Muscle of leg (tissue), 3 donors: ENCODE measurements at regions not wholly inside any gene's neighbourhood (a gene's known extent, or its start where the extent isn't known, plus 50 kb on each side); places are given as distances from the start of the nearest gene placed in this dataset.

ENCODE experiments used
- DNase-seq: peaks from one replicate; pipeline ENCODE4 v3.0.0; 2013
- H3K27ac ChIP-seq: one replicate; pipeline ENCODE4 v1.5.1; 2013; ENCODE audit warnings: mild to moderate bottlenecking, low read length, control low read depth
- H3K27me3 ChIP-seq: one replicate; pipeline ENCODE4 v1.6.1; 2013; ENCODE audit warnings: low read length; ENCODE audit not compliant: control insufficient read depth, insufficient read depth
- H3K36me3 ChIP-seq: one replicate; pipeline ENCODE4 v1.6.1; 2013; ENCODE audit warnings: low read length; ENCODE audit not compliant: control insufficient read depth, insufficient read depth
- H3K4me1 ChIP-seq: one replicate; pipeline ENCODE4 v1.6.1; 2013; ENCODE audit warnings: low read length; ENCODE audit not compliant: control insufficient read depth, insufficient read depth
- H3K4me3 ChIP-seq: one replicate; pipeline ENCODE4 v1.5.1; 2013; ENCODE audit warnings: low read length, control low read depth
- H3K9me3 ChIP-seq: replicated peaks from 2 replicates; pipeline ENCODE4 v1.6.1; 2013; ENCODE audit warnings: low read depth, low read length; ENCODE audit not compliant: control insufficient read depth
- WGBS: methylation state at CpG from one replicate; pipeline ENCODE4 v1.1.5; 2013; ENCODE audit warnings: missing lambda C conversion rate; ENCODE audit not compliant: insufficient coverage; 5-methylcytosine and 5-hydroxymethylcytosine counted together

DNA sequence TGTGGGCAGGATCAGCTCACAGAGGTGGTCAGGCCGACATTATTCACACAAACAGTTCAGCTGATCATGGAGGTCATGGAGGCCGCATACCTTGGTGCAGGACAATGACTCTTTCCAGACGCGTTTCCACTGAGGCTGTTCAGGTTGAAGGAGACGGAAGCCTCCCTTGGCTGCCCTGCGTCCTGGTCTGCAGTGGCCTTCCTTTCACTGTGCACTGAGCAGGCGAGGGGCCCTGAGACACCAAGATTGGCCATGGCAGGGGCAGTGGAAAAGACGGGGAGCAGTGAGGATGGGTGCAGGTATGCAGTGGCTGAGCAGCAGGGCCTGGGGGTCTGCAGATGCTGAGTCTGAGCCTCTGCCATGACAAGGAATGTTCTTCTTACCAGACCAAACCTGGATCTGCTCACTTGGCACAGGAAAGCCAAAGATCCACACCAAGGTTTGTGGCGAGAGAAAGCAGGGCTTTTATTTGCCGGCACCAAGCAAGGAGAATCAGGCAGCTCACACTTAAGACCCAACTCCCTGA, 263.3 kb downstream of the GLRX3 start:
- peaks cover 7% of the 10 kb centered on the region for H3K27me3 ChIP-seq
- 74% methylated on average over 7 of the region's 10 CpGs for WGBS
- no peak overlapping the region for H3K27ac ChIP-seq
- peaks cover 2% of the 10 kb centered on the region for H3K9me3 ChIP-seq
- no peaks in the 10 kb centered on the region for H3K36me3 ChIP-seq
- no peak overlapping the region for H3K4me3 ChIP-seq
- no peaks in the 10 kb centered on the region for H3K4me1 ChIP-seq
- DNase-seq, result no peak

- Histone ChIP-seq H3K4me3 (no peak overlapping the region), H3K27me3 (peaks cover 10% of the 10 kb centered on the region), H3K27ac (no peak overlapping the region), H3K9me3 (no peaks in the 10 kb centered on the region), H3K4me1 (no peaks in the 10 kb centered on the region), H3K36me3 (no peaks in the 10 kb centered on the region)
- 100% methylated on average over 2 of the region's 5 CpGs for WGBS
- DNase-seq, result no peak
These were observed 264.7 kb downstream of the GLRX3 start for GRCh38 chr10:130400890-130401289.

- DNase-seq, result no peak
- Histone ChIP-seq H3K4me1 (no peaks in the 10 kb centered on the region), H3K27me3 (peaks cover 12% of the 10 kb centered on the region), H3K36me3 (no peaks in the 10 kb centered on the region), H3K4me3 (no peak overlapping the region), H3K9me3 (no peaks in the 10 kb centered on the region), H3K27ac (no peak overlapping the region)
- WGBS, result 85% methylated on average over 12 of the region's 16 CpGs
These were observed 265.9 kb downstream of the GLRX3 start for GRCh38 chr10:130401860-130402765.

DNA sequence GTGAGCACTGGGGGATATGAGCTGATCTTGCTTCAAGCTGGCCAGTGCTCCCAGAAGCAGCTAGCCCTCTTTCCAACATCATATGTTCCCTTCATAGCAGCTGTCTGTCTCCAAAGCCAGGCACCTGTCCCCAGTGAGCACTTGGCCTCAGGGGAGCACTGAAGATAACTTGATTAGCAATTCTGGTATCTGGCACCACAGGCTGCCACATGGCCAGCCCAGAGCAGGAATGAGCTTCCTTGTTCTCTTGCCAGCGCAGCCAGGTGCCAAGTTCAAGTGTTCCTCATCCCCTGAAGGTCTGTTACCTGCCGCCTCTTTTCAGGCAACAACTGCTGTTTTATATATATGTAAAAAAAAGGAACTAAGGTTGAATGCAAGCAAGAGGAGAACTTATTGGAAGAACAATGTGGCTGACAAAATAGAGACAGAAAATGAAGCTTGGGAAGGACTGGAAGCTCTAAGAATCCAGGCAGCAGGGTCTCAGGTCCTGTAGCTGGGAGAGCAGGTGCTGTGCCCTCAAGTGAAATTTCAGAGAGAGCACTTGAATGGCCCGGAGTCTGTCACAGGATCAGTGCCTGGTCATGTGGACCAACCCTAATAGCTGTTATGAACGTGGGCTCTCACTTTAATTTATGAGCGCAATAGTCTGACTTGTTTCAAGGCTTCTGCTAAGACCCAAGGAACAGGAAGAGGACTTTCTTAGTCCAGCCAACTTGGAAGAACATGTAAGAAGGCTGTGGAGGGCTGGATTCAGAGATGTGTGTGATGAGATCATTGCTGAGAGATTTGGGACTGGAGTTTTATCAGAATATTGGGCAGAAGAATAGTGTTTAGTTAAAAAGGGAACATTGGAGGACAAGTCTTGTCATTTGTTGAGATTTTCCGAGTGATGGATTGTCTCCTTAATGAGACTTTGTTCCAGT, 267.2 kb downstream of the GLRX3 start:
- H3K4me1 ChIP-seq, result no peaks in the 10 kb centered on the region
- H3K4me3 ChIP-seq, result no peak overlapping the region
- peaks cover 12% of the 10 kb centered on the region for H3K27me3 ChIP-seq
- no peaks in the 10 kb centered on the region for H3K36me3 ChIP-seq
- no peak overlapping the region for H3K27ac ChIP-seq
- peak; percentile 32 for DNase-seq
- no peaks in the 10 kb centered on the region for H3K9me3 ChIP-seq
- 49% methylated on average over 5 of the region's 6 CpGs for WGBS

- H3K27ac ChIP-seq, result no peak overlapping the region
- DNase-seq, result no peak
These were observed 268.4 kb downstream of the GLRX3 start for GRCh38 chr10:130404476-130405055.

GRCh38 chr10:130407052-130407451, 270.9 kb downstream of the GLRX3 start:
- H3K36me3 ChIP-seq, result no peaks in the 10 kb centered on the region
- H3K27me3 ChIP-seq, result peaks cover 21% of the 10 kb centered on the region
- no peaks in the 10 kb centered on the region for H3K4me1 ChIP-seq
- WGBS, result no CpG with 5 or more reads among the region's 4 CpGs
- no peak overlapping the region for H3K4me3 ChIP-seq
- no peak for DNase-seq
- no peaks in the 10 kb centered on the region for H3K9me3 ChIP-seq
- H3K27ac ChIP-seq, result no peak overlapping the region

More at GRCh38 chr10:130404476-130405055, 268.4 kb downstream of the GLRX3 start:
- Histone ChIP-seq H3K27me3 (peaks cover 12% of the 10 kb centered on the region), H3K4me1 (no peaks in the 10 kb centered on the region), H3K36me3 (no peaks in the 10 kb centered on the region), H3K4me3 (no peak overlapping the region), H3K9me3 (no peaks in the 10 kb centered on the region)
- WGBS, result 31% methylated on average over 2 of the region's 5 CpGs

GRCh38 chr10:130409331-130409730, 273.1 kb downstream of the GLRX3 start:
- H3K27me3 ChIP-seq, result peaks cover 14% of the 10 kb centered on the region
- no peak overlapping the region for H3K4me3 ChIP-seq
- DNase-seq, result no peak
- H3K36me3 ChIP-seq, result no peaks in the 10 kb centered on the region
- H3K9me3 ChIP-seq, result no peaks in the 10 kb centered on the region
- no peaks in the 10 kb centered on the region for H3K4me1 ChIP-seq
- WGBS, result 79% methylated on average over 10 of the region's 11 CpGs
- H3K27ac ChIP-seq, result no peak overlapping the region

DNA sequence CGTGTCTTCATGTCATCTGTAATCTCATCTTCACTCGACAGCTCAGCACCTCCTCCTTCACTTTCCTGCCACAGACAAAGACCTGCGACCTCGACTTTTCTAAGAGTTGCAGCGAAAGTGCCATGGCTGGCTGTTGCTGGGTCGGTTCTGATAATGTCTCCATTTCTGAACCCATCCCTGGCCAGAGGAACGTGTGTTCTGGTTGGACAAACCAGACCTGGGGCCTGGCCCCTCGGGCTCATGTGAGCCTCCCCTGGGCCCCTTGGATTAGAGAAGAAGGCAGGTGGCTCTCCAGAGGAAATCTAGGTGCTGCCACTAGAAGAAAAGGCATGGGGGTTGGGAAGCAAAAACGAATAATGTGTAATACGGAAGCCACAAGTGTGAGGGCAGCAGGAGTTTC, 273.7 kb downstream of the GLRX3 start:
- DNase-seq, result no peak
- 76% methylated on average over 9 of the region's 10 CpGs for WGBS
- Histone ChIP-seq H3K36me3 (no peaks in the 10 kb centered on the region), H3K4me3 (no peak overlapping the region), H3K9me3 (no peaks in the 10 kb centered on the region), H3K27ac (no peak overlapping the region), H3K4me1 (no peaks in the 10 kb centered on the region), H3K27me3 (peaks cover 13% of the 10 kb centered on the region)

GRCh38 chr10:130411496-130412085, 275.4 kb downstream of the GLRX3 start:
- peaks cover 11% of the 10 kb centered on the region for H3K27me3 ChIP-seq
- no peaks in the 10 kb centered on the region for H3K9me3 ChIP-seq
- H3K27ac ChIP-seq, result no peak overlapping the region
- DNase-seq, result no peak
- H3K4me1 ChIP-seq, result no peaks in the 10 kb centered on the region
- no peak overlapping the region for H3K4me3 ChIP-seq
- WGBS, result 34% methylated on average over 7 of the region's 13 CpGs
- H3K36me3 ChIP-seq, result no peaks in the 10 kb centered on the region
